Neutrophil (primary cell): ENCODE measurements at regions not wholly inside any gene's neighbourhood (a gene's known extent, or its start where the extent isn't known, plus 50 kb on each side); places are given as distances from the start of the nearest gene placed in this dataset.

ENCODE experiments used
- H3K27ac ChIP-seq: fragments of 200-600 bp; sonication (generic); 2 replicates; pipeline ENCODE4 v1.5.1; 2016; ENCODE audit warnings: mild to moderate bottlenecking, moderate library complexity
- H3K27me3 ChIP-seq: fragments of 200-600 bp; sonication (generic); 2 replicates; pipeline ENCODE4 v1.6.0; 2016; ENCODE audit warnings: mild to moderate bottlenecking
- H3K36me3 ChIP-seq: fragments of 200-600 bp; sonication (generic); 2 replicates; pipeline ENCODE4 v1.5.1; 2017
- H3K4me1 ChIP-seq, 2 experiments: fragments of 200-600 bp in 1 of 2; sonication (generic) in 1 of 2; 1 replicate in 1 of 2; 2 replicates in 1 of 2; pipeline versions ENCODE4 v1.5.1 to v1.6.1; 2013 to 2016; ENCODE audit warnings: low read depth in 1 of 2, low read length in 1 of 2, mild to moderate bottlenecking in 1 of 2, moderate library complexity in 1 of 2; ENCODE audit not compliant: control insufficient read depth in 1 of 2, insufficient read depth in 1 of 2
- H3K4me3 ChIP-seq, 2 experiments: fragments of 200-600 bp in 1 of 2; sonication (generic) in 1 of 2; 1 replicate in 1 of 2; 2 replicates in 1 of 2; pipeline ENCODE4 v1.5.1; 2013 to 2016; ENCODE audit warnings: low read depth in 1 of 2, low read length in 1 of 2, mild to moderate bottlenecking in 1 of 2, moderate library complexity in 1 of 2
- H3K9me3 ChIP-seq: fragments of 200-600 bp; sonication (generic); 2 replicates; pipeline ENCODE4 v1.5.1; 2016
- CTCF ChIP-seq: fragments of 200-600 bp; sonication (generic); IDR thresholded peaks from 2 replicates; pipeline ENCODE4 v1.5.1; 2016; ENCODE audit warnings: antibody characterized with exemption

GRCh38 chr5:117667105-117667504, 1092.5 kb upstream of the SEMA6A start:
- no peak overlapping the region for H3K4me3 ChIP-seq
- H3K4me1 ChIP-seq = no peaks in the 10 kb centered on the region
- no peaks in the 10 kb centered on the region for H3K27me3 ChIP-seq
- no peaks in the 10 kb centered on the region for H3K9me3 ChIP-seq
- H3K27ac ChIP-seq = no peak overlapping the region
- no peaks in the 10 kb centered on the region for H3K36me3 ChIP-seq
- TF ChIP-seq CTCF = no peak

GRCh38 chr5:117665121-117665520, 1090.5 kb upstream of the SEMA6A start:
- no peak for TF ChIP-seq CTCF
- Histone ChIP-seq H3K36me3 (no peaks in the 10 kb centered on the region), H3K27ac (no peak overlapping the region), H3K4me1 (no peaks in the 10 kb centered on the region), H3K27me3 (no peaks in the 10 kb centered on the region), H3K4me3 (no peak overlapping the region), H3K9me3 (no peaks in the 10 kb centered on the region)

GRCh38 chr5:117662361-117662760, 1087.7 kb upstream of the SEMA6A start:
- Histone ChIP-seq H3K27me3 (no peaks in the 10 kb centered on the region), H3K36me3 (no peaks in the 10 kb centered on the region), H3K27ac (no peak overlapping the region), H3K9me3 (no peaks in the 10 kb centered on the region), H3K4me1 (no peaks in the 10 kb centered on the region), H3K4me3 (no peak overlapping the region)
- no peak for TF ChIP-seq CTCF

- no peaks in the 10 kb centered on the region for H3K36me3 ChIP-seq
- H3K27me3 ChIP-seq = no peaks in the 10 kb centered on the region
- no peaks in the 10 kb centered on the region for H3K4me1 ChIP-seq
- H3K27ac ChIP-seq = no peak overlapping the region
- no peak for TF ChIP-seq CTCF
- no peaks in the 10 kb centered on the region for H3K9me3 ChIP-seq
- H3K4me3 ChIP-seq = no peak overlapping the region
These were observed 1082.9 kb upstream of the SEMA6A start for GRCh38 chr5:117657541-117657940.

GRCh38 chr5:117652958-117653280, 1078.3 kb upstream of the SEMA6A start:
- no peaks in the 10 kb centered on the region for H3K9me3 ChIP-seq
- H3K4me3 ChIP-seq = no peak overlapping the region
- no peaks in the 10 kb centered on the region for H3K36me3 ChIP-seq
- H3K27me3 ChIP-seq = no peaks in the 10 kb centered on the region
- H3K4me1 ChIP-seq = no peaks in the 10 kb centered on the region
- no peak for TF ChIP-seq CTCF
- H3K27ac ChIP-seq = no peak overlapping the region
